ENCODE measurements at regions not wholly inside any gene's neighbourhood (a gene's known extent, or its start where the extent isn't known, plus 50 kb on each side); places are given as distances from the start of the nearest gene placed in this dataset.

DNA sequence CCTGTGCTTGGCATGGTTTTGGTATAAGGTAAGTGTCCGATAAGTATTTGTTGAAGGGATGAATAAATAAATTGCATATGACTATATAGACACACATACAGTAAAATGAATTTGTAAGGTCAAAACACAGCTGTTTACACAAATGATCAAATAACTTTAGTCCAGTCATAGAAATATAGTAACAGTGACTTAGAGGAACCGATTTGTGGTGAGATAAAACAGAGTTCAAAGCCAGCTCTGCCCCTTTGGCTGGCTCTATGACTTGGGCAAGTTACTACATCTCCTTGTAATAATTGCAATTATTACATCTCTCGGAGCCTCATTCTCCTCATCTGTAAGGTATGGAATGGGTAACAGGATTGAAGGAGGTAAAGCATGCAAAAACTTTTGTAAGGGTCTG is 384.0 kb downstream of the PLK2 start:
- TF ChIP-seq, protein P1, sequence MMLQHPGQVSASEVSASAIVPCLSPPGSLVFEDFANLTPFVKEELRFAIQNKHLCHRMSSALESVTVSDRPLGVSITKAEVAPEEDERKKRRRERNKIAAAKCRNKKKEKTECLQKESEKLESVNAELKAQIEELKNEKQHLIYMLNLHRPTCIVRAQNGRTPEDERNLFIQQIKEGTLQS (IDR thresholded peaks at IDR 0.05; ENCODE audit: insufficient read depth, low read depth, low read length): no peak
- TF ChIP-seq RNF2 (IDR thresholded peaks at IDR 0.05; ENCODE audit: borderline replicate concordance, low read depth, low read length, missing control alignments, poor library complexity, severe bottlenecking) (no peak), RBBP5 (IDR thresholded peaks at IDR 0.05; ENCODE audit: borderline replicate concordance, low read depth, low read length) (no peak), YY1 (IDR thresholded peaks at IDR 0.05; ENCODE audit: low read depth, low read length) (no peak), KDM4A (IDR thresholded peaks at IDR 0.05; ENCODE audit: low read depth, low read length, severe bottlenecking) (no peak), BCL11A (IDR thresholded peaks at IDR 0.05; ENCODE audit: low read depth in 2 of 2, low read length in 2 of 2) (no peak), POLR2A (IDR thresholded peaks at IDR 0.05; ENCODE audit: control extremely low read depth in 1 of 2, low read depth in 2 of 2, low read length in 2 of 2) (no peak), EP300 (IDR thresholded peaks at IDR 0.05; ENCODE audit: borderline replicate concordance in 1 of 2, low read depth in 2 of 2, low read length in 2 of 2) (no peak), ASH2L (IDR thresholded peaks at IDR 0.05; ENCODE audit: low read length) (no peak), EZH2 (IDR thresholded peaks at IDR 0.05; ENCODE audit: low read depth, low read length, severe bottlenecking) (no peak)
- TF ChIP-seq, protein P2, sequence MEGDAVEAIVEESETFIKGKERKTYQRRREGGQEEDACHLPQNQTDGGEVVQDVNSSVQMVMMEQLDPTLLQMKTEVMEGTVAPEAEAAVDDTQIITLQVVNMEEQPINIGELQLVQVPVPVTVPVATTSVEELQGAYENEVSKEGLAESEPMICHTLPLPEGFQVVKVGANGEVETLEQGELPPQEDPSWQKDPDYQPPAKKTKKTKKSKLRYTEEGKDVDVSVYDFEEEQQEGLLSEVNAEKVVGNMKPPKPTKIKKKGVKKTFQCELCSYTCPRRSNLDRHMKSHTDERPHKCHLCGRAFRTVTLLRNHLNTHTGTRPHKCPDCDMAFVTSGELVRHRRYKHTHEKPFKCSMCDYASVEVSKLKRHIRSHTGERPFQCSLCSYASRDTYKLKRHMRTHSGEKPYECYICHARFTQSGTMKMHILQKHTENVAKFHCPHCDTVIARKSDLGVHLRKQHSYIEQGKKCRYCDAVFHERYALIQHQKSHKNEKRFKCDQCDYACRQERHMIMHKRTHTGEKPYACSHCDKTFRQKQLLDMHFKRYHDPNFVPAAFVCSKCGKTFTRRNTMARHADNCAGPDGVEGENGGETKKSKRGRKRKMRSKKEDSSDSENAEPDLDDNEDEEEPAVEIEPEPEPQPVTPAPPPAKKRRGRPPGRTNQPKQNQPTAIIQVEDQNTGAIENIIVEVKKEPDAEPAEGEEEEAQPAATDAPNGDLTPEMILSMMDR (IDR thresholded peaks at IDR 0.05; ENCODE audit: control extremely low read depth in 1 of 3, insufficient read depth in 1 of 3, low read depth in 1 of 3, low read length in 3 of 3): no peak
- TF ChIP-seq, protein P3, sequence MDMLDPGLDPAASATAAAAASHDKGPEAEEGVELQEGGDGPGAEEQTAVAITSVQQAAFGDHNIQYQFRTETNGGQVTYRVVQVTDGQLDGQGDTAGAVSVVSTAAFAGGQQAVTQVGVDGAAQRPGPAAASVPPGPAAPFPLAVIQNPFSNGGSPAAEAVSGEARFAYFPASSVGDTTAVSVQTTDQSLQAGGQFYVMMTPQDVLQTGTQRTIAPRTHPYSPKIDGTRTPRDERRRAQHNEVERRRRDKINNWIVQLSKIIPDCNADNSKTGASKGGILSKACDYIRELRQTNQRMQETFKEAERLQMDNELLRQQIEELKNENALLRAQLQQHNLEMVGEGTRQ (IDR thresholded peaks at IDR 0.05; ENCODE audit: low read length): no peak

All from H1 (cell line).